ENCODE measurements at regions not wholly inside any gene's neighbourhood (a gene's known extent, or its start where the extent isn't known, plus 50 kb on each side); places are given as distances from the start of the nearest gene placed in this dataset.

- no peak for TF ChIP-seq CTCF (IDR thresholded peaks at IDR 0.05)
- TF ChIP-seq EZH2 (IDR thresholded peaks at IDR 0.05; ENCODE audit: borderline replicate concordance, insufficient read depth, low read depth, low read length, poor library complexity, severe bottlenecking) = no peak
Observed at GRCh38 chr11:91082255-91082654, 859.4 kb upstream of the CHORDC1 start.
